SKM-1 (cell line): ENCODE measurements at regions not wholly inside any gene's neighbourhood (a gene's known extent, or its start where the extent isn't known, plus 50 kb on each side); places are given as distances from the start of the nearest gene placed in this dataset.
"Not testable (repeated sequence)": the region's sequence is repeated elsewhere in the genome, so short reads cannot be mapped to it uniquely, and the experiment has no call there.

Experiments used
- DNase-seq: peaks from one replicate; lab custom pipeline; 2025; ENCODE audit not compliant: unreplicated experiment; lab: John Stamatoyannopoulos, UW

DNA sequence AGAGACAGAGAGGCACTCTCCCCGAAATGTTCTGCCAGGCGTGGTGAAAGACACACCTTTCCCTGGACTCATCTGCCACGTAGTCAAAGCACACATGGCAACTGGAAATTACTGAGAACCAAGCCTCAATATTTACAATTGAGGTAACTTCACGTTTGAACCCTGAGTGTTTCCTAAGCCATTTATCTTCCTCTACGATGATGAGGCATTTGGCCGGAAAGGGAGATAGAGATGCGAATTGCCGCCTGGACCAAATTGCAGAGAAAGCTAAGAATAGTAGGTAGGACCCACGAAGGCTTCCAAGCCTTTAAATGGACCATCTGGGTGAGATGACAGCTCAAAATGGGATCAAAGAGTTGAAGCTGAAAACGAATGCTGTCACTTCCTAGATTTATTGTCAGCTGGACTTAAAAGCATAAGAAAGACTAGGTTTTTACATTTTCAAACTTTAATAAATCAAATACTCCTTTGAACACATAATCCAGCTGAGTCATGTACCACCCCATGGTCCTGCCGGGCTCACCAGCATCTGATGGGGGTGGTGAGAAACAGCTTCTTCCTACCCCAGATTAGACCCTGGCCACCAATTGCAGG is 135.6 kb upstream of the LYZL2 start:
- no peak for DNase-seq

DNA sequence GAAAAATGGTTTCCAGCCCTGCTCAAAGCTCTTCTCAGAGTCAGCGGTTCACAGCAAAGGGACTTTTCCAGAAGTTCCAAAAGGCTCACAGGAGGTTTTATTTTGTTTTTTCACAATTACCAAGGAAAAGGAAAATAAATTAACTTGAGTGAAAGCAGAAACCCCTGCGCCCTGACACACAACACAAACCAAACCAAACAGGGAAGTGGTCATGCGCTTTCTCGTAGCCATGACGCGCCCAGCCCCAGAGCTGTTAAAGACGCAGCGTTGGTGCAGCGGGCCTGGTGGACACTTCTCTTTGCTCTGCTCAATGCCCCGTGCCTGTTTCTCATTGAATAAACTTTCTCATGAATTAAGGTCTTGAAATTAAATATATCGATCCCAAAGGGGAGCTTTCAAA is 134.4 kb upstream of the LYZL2 start:
- no peak for DNase-seq

DNA sequence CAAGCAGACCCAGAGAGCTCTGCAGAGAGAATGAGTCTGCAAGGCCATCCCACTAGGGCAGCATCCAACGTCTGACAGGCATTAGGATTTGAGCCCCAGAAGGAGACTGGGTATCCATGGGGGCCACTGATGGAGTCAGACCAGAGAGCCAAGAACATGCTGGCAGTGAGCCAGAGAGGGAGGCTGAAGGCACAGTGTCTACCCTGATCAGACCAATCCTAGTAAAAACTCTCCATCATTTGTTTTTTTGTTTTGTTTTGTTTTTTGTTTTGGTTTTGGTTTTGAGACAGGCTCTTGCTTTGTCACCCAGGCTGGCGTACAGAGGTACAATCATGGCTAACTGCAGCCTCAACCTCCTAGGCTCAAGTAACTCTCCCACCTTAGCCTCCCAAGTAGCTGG is 133.1 kb upstream of the LYZL2 start:
- DNase-seq, result no peak

DNA sequence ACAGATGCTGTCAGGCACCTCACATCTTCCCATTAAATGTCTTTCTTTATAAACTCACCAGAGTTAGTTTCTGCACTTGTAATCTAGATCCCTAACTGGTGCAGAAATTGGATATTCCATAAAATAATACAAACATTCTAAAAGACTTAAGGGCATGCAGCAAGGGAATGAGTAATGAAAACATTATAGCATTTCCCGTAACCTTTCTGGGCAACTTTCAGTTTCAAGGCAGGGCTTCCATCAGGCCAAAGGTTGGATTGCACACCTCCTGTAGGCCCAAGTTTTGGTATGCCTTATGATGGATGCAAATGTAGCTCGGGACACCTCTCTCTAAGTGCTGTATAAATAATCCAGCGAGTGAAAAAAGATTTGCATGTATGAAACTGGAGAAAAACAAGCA is 129.9 kb upstream of the LYZL2 start:
- DNase-seq, result no peak

GRCh38 chr10:30758338-30758737 is 128.8 kb upstream of the LYZL2 start:
- DNase-seq, result no peak

GRCh38 chr10:30756896-30757295 is 127.3 kb upstream of the LYZL2 start:
- no peak for DNase-seq

- DNase-seq, result no peak
Observed at GRCh38 chr10:30756151-30756550, 126.6 kb upstream of the LYZL2 start.

- DNase-seq, result no peak
Observed at GRCh38 chr10:30755441-30755953, 125.9 kb upstream of the LYZL2 start.

GRCh38 chr10:30752481-30752881 is 122.9 kb upstream of the LYZL2 start:
- no peak for DNase-seq

- DNase-seq, result no peak
Observed at GRCh38 chr10:30751678-30752331, 122.3 kb upstream of the LYZL2 start.

DNA sequence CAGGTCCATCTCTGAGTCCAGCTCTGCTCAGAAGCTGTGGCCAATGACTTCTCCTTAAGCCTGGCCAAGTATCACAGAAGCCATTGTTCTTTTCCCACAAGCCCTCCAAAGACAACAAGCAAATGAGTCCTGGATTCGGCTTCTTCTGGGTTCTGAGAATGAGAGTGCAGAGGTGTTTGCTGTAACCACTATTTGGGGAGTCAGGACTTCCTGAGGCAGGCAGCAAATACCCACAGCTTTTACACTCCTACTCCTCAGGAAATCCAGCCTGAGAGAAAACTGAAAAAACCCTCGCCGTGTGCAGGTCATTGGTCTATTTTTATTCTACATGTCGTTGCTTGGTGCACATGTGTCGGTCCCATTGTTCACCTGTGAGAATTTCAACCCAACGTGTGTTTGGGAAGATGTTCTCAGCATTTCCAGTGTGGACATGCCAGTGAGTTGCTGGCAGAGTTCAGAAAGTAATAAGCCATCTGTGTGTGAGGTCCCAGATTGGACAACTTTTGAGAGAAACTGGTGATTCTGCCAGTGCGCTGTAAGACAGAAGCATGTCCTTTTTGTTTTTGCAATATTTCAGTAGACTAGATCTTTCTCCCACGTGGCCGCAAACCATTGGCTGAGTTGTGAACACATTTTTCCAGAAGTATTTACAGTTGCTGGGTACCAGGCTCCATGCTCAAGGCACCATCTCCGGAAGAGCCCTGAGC is 121.6 kb upstream of the LYZL2 start:
- DNase-seq, result no peak

- DNase-seq, result no peak
Observed at GRCh38 chr10:30749385-30749784, 119.8 kb upstream of the LYZL2 start.

DNA sequence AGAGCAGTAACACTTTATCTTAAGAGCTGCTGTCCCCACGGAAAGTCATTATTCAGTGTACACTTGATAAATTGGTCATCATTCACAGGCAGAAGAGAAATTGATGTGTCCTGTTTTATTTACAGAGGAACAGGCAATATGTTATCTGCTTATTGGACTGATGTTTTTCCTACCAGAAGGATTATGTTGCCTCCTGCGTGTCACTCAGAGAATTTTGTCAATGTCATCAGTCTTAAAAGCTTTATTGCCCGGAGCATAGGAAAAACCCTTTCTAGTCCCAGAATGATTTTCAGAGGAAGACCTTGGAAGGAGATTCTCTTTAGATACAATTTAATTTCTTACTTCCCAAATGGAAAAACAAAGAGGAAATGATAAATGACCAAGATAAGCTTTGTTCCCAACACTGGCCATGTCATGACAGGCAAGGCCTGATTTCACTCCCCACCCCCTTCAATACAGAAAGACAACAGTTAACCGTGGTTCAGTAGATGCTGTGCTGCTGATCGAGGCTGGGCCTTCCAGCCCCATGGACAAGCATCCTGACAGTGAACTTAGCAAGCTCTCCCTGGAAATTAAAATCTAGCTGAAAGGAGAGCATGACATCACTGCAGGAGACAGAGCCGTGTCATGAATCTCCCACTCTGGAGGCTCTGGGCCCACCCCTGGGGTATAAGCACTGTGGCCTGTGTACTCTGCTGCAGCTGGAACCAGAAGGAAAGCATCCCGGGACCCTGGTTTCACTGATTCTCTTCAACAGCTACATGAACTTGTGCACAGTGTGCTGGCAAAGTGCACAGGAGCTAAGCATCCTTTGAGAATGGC is 118.8 kb upstream of the LYZL2 start:
- no peak for DNase-seq

DNA sequence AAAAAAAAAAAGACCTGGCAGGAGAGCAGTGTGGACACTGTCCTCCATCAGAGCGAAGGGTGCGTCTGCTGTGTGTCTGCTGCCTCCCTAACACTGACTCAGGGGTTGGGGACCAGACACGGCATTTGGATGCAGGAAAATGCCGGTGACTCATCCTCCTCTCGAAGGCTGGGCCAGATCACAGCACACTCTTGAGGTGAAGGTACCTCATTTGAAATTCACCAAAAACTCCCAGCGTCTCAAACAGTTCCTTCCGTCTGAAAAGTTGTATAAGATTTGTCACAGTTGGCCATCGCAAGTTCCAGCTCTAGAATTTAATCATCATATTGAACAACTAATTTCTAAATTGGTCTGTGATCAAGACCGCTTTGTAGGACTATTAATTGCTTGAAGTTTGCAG is 118.1 kb upstream of the LYZL2 start:
- DNase-seq, result no peak

DNA sequence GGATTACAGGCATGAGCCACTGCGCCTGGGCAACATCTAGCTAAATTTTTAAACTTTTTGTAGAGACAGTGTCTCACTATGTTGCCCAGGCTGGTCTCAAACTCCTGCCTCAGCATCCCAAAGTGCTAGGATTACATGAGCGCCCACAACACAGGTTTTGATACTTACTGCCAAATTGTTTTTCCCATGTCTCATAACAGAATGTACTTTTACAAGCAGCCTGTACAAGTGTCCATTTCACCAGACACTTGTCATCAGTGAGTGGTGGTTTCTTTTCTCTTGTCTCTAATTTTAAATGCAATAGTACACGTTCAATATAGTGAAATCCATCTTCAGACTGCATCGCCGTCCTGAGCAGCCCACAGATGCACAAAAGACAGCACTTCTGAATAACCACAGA is 116.4 kb upstream of the LYZL2 start:
- no peak for DNase-seq

GRCh38 chr10:30744106-30744505 is 114.6 kb upstream of the LYZL2 start:
- DNase-seq, result no peak

DNA sequence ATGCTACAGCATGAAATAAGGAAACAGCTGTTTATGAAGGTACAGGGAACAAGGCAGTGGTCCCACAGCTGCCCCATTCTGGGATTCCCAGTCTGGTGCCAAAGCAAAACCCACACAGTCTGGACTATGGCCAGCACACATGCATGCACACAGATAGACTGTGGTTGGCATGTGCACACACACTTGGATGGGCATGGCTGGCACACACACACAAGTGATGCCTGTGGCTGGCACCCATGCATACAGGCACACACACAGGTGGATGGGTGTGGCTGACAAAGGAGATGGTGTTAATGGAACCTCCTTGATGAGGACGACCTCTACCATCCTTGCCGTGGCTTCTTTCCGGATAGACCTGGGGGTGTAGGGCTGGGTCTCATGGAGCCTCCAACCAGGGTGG is 114.0 kb upstream of the LYZL2 start:
- no peak for DNase-seq

- DNase-seq, result no peak
Observed at GRCh38 chr10:30742471-30742870, 112.9 kb upstream of the LYZL2 start.

- not testable (repeated sequence) for DNase-seq
Observed at GRCh38 chr10:30740774-30741173, 111.2 kb upstream of the LYZL2 start.

DNA sequence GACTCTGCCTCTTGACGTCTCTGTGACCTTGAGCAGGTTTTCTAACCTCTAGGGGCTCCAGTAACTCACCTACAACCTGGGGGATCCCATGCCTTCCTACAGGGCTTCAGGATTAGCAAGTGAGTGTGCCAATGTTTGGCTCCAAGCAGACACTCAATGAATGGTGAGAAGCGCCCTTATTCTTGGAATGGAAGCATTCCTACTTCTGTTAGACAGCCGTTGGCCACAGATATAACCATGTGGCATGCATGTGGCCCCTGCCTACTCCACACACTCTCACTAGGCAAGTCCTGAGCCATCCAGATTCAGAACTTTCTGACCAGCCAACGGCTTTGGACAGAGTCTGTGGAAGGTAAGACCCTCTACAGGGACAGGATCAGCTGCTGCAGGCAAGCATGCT is 108.9 kb upstream of the LYZL2 start:
- DNase-seq, result no peak

DNA sequence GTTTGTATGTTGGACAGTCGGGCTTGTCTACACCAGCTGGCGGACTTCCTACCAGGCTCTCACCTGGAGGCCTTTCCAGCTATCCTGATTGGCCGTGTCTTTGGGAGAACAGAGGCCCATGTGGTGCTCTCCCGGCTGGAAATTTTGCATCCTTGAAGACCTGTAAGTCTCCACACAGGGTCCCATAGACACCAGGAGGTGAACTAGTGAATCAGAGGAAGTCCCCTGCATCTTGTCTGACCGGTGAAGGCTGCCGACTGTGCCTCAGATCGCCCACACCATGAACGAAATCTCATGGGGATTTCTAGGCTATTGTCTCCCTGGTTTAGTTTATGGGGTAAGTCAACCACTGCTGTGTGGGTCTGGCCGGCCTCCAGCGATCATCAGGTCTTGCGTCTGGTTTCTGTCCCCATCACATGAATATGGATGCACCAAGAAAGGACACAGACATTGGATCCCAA is 108.4 kb upstream of the LYZL2 start:
- no peak for DNase-seq
